ENCODE measurements at regions not wholly inside any gene's neighbourhood (a gene's known extent, or its start where the extent isn't known, plus 50 kb on each side); places are given as distances from the start of the nearest gene placed in this dataset.

DNA sequence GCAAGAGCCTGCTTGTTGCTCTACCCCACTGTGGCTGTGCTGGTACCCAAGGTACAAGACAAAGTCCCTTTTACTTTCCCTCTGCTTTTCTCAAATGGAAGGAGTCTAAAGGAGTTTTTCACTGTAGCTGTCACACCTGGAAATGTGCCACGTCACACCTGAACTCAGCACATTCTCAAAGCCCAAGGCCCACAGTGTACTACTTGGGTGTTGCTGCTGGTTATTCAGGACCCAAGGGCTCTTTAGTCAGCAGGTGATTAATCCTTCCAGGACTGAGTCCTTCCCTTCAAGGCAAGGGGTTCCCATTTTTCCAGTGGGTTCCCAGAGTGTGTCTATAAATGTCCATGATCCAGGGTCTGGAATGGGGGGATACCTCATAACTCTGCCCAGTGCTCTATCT lies 63.2 kb upstream of the STK39 start:
- no peak for TF ChIP-seq EP300 (IDR thresholded peaks at IDR 0.05)
- no peak for TF ChIP-seq CTCF (IDR thresholded peaks at IDR 0.05)
- no peak for TF ChIP-seq POLR2A (IDR thresholded peaks at IDR 0.05)
